ENCODE measurements at regions not wholly inside any gene's neighbourhood (a gene's known extent, or its start where the extent isn't known, plus 50 kb on each side); places are given as distances from the start of the nearest gene placed in this dataset.

- H3K4me3 Mint-ChIP-seq: no peak overlapping the region
- H3K27me3 Mint-ChIP-seq (ENCODE audit: insufficient read depth): peaks cover 2% of the 10 kb centered on the region; the same call in 1 of the 2 replicates
- H3K36me3 Mint-ChIP-seq (ENCODE audit: low read depth): no peaks in the 10 kb centered on the region
- H3K9me3 Mint-ChIP-seq: peaks cover 10% of the 10 kb centered on the region
- no peaks in the 10 kb centered on the region for H3K4me1 Mint-ChIP-seq (ENCODE audit: low read depth)
- DNase-seq: no peak
- H3K27ac Mint-ChIP-seq: no peak overlapping the region
- no peak for TF ChIP-seq CTCF (IDR thresholded peaks at IDR 0.05)
These were observed 171.1 kb upstream of the TET2 start for GRCh38 chr4:104975617-104976016.

GRCh38 chr4:104976262-104976661 is 170.4 kb upstream of the TET2 start:
- Mint-ChIP-seq H3K27ac (no peak overlapping the region), H3K36me3 (ENCODE audit: low read depth) (no peaks in the 10 kb centered on the region), H3K27me3 (ENCODE audit: insufficient read depth) (peaks cover 2% of the 10 kb centered on the region; the same call in 1 of the 2 replicates), H3K9me3 (peaks cover 6% of the 10 kb centered on the region), H3K4me3 (no peak overlapping the region), H3K4me1 (ENCODE audit: low read depth) (no peaks in the 10 kb centered on the region)
- no peak for DNase-seq
- TF ChIP-seq CTCF (IDR thresholded peaks at IDR 0.05): no peak

- H3K4me1 Mint-ChIP-seq (ENCODE audit: low read depth): no peaks in the 10 kb centered on the region
These were observed 167.5 kb upstream of the TET2 start for GRCh38 chr4:104979083-104979760.

GRCh38 chr4:104983615-104984179 is 163.0 kb upstream of the TET2 start:
- no peaks in the 10 kb centered on the region for H3K4me1 Mint-ChIP-seq (ENCODE audit: low read depth)
- H3K36me3 Mint-ChIP-seq (ENCODE audit: low read depth): no peaks in the 10 kb centered on the region; the same call in 1 of the 2 replicates
- no peaks in the 10 kb centered on the region; the same call in 1 of the 2 replicates for H3K27me3 Mint-ChIP-seq (ENCODE audit: insufficient read depth)
- no peak for TF ChIP-seq CTCF (IDR thresholded peaks at IDR 0.05)
- no peak overlapping the region for H3K27ac Mint-ChIP-seq
- no peak for DNase-seq
- no peak overlapping the region for H3K4me3 Mint-ChIP-seq
- H3K9me3 Mint-ChIP-seq: peaks cover 19% of the 10 kb centered on the region

More at GRCh38 chr4:104979083-104979760, 167.5 kb upstream of the TET2 start:
- Mint-ChIP-seq H3K27ac (no peak overlapping the region), H3K27me3 (ENCODE audit: insufficient read depth) (peaks cover 2% of the 10 kb centered on the region; the same call in 1 of the 2 replicates), H3K9me3 (peaks cover 18% of the 10 kb centered on the region), H3K36me3 (ENCODE audit: low read depth) (no peaks in the 10 kb centered on the region; the same call in 1 of the 2 replicates), H3K4me3 (no peak overlapping the region)
- no peak for TF ChIP-seq CTCF (IDR thresholded peaks at IDR 0.05)
- no peak for DNase-seq

GRCh38 chr4:104986306-104986705 is 160.4 kb upstream of the TET2 start:
- TF ChIP-seq CTCF (IDR thresholded peaks at IDR 0.05): no peak
- DNase-seq: no peak
- no peak overlapping the region for H3K27ac Mint-ChIP-seq
- no peaks in the 10 kb centered on the region for H3K4me1 Mint-ChIP-seq (ENCODE audit: low read depth)
- H3K36me3 Mint-ChIP-seq (ENCODE audit: low read depth): no peaks in the 10 kb centered on the region; the same call in 1 of the 2 replicates
- no peak overlapping the region for H3K4me3 Mint-ChIP-seq
- H3K9me3 Mint-ChIP-seq: peaks cover 13% of the 10 kb centered on the region; the same call in 1 of the 2 replicates
- H3K27me3 Mint-ChIP-seq (ENCODE audit: insufficient read depth): no peaks in the 10 kb centered on the region
